CD4-positive, alpha-beta T cell treated with Interleukin-17A for 4 hours (primary cell): ENCODE measurements at regions not wholly inside any gene's neighbourhood (a gene's known extent, or its start where the extent isn't known, plus 50 kb on each side); places are given as distances from the start of the nearest gene placed in this dataset.

Source experiments
- DNase-seq: peaks from one replicate; pipeline ENCODE4 v3.0.0-alpha.2; 2020; ENCODE audit warnings: mixed read lengths

GRCh38 chr17:45688820-45689219 is 95.3 kb upstream of the CRHR1 start:
- no peak for DNase-seq

- DNase-seq: no peak
Measured at GRCh38 chr17:45689451-45689850, 94.7 kb upstream of the CRHR1 start.

GRCh38 chr17:45690625-45691275 is 93.4 kb upstream of the CRHR1 start:
- no peak for DNase-seq

- DNase-seq: no peak
Measured at GRCh38 chr17:45692661-45693060, 91.5 kb upstream of the CRHR1 start.

- no peak for DNase-seq
Measured at GRCh38 chr17:45693792-45694191, 90.3 kb upstream of the CRHR1 start.

GRCh38 chr17:45696442-45696841 is 87.7 kb upstream of the CRHR1 start:
- no peak for DNase-seq

GRCh38 chr17:45697076-45697475 is 87.0 kb upstream of the CRHR1 start:
- DNase-seq: no peak

GRCh38 chr17:45700171-45701090 is 83.7 kb upstream of the CRHR1 start:
- DNase-seq: no peak

- no peak for DNase-seq
Measured at GRCh38 chr17:45702666-45703266, 81.4 kb upstream of the CRHR1 start.

- no peak for DNase-seq
Measured at GRCh38 chr17:45703348-45703747, 80.8 kb upstream of the CRHR1 start.

GRCh38 chr17:45703806-45704205 is 80.3 kb upstream of the CRHR1 start:
- DNase-seq: no peak

GRCh38 chr17:45704251-45704650 is 79.9 kb upstream of the CRHR1 start:
- DNase-seq: no peak

GRCh38 chr17:45705123-45706009 is 78.8 kb upstream of the CRHR1 start:
- no peak for DNase-seq

- DNase-seq: no peak
Measured at GRCh38 chr17:45706033-45706432, 78.1 kb upstream of the CRHR1 start.

GRCh38 chr17:45708707-45709290 is 75.3 kb upstream of the CRHR1 start:
- no peak for DNase-seq

- no peak for DNase-seq
Measured at GRCh38 chr17:45709728-45710288, 74.3 kb upstream of the CRHR1 start.

GRCh38 chr17:45715787-45716186 is 68.3 kb upstream of the CRHR1 start:
- DNase-seq: no peak

GRCh38 chr17:45718791-45719190 is 65.3 kb upstream of the CRHR1 start:
- no peak for DNase-seq

- no peak for DNase-seq
Measured at GRCh38 chr17:45719335-45720071, 64.6 kb upstream of the CRHR1 start.

- no peak for DNase-seq
Measured at GRCh38 chr17:45720386-45720785, 63.7 kb upstream of the CRHR1 start.

GRCh38 chr17:45722161-45722560 is 62.0 kb upstream of the CRHR1 start:
- no peak for DNase-seq
